ENCODE measurements at regions not wholly inside any gene's neighbourhood (a gene's known extent, or its start where the extent isn't known, plus 50 kb on each side); places are given as distances from the start of the nearest gene placed in this dataset.

- Histone ChIP-seq H3K4me1 (ENCODE audit: low read length) (no peaks in the 10 kb centered on the region), H2AFZ (ENCODE audit: low read depth, low read length) (no peak overlapping the region), H3K79me2 (ENCODE audit: low read length) (no peaks in the 10 kb centered on the region), H3K27ac (ENCODE audit: low read length) (no peak overlapping the region), H3K9me3 (ENCODE audit: insufficient read depth, low read length) (no peaks in the 10 kb centered on the region), H3K9ac (ENCODE audit: low read length) (no peak overlapping the region), H3K27me3 (ENCODE audit: low read depth, low read length) (peaks cover 21% of the 10 kb centered on the region; the same call in 1 of the 2 replicates), H3K36me3 (replicated peaks; ENCODE audit: low read depth, low read length) (no peaks in the 10 kb centered on the region), H4K20me1 (ENCODE audit: insufficient read depth, low read length) (no peaks in the 10 kb centered on the region), H3K4me2 (ENCODE audit: low read length) (no peak overlapping the region), H3K4me3 (ENCODE audit: low read length) (no peak overlapping the region)
- TF ChIP-seq, protein P1, sequence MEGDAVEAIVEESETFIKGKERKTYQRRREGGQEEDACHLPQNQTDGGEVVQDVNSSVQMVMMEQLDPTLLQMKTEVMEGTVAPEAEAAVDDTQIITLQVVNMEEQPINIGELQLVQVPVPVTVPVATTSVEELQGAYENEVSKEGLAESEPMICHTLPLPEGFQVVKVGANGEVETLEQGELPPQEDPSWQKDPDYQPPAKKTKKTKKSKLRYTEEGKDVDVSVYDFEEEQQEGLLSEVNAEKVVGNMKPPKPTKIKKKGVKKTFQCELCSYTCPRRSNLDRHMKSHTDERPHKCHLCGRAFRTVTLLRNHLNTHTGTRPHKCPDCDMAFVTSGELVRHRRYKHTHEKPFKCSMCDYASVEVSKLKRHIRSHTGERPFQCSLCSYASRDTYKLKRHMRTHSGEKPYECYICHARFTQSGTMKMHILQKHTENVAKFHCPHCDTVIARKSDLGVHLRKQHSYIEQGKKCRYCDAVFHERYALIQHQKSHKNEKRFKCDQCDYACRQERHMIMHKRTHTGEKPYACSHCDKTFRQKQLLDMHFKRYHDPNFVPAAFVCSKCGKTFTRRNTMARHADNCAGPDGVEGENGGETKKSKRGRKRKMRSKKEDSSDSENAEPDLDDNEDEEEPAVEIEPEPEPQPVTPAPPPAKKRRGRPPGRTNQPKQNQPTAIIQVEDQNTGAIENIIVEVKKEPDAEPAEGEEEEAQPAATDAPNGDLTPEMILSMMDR (IDR thresholded peaks at IDR 0.05; ENCODE audit: low read depth, low read length) = no peak
- no peak for TF ChIP-seq EZH2phosphoT487 (IDR thresholded peaks at IDR 0.05; ENCODE audit: low read depth)
Observed at GRCh38 chr7:131737746-131738465, 181.5 kb upstream of the PODXL start.

DNA sequence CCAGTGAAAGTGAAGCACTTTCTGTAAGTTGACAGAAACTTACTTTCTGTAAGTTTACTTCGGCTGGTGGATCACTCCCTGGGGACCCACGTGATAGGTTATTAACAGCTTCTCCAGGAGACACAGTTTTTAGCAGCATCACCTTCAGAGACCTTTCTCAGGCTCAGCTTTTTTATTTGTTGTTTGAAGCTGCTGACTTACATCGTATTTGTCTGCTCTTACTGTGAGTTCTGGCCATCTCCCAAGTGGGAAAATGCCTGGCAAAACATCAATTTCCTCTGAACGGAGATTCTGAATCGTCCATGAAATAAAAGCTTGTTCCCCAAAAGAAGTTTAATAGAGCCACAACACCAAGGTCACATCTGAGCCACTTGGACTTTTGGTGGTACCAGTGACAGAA is 178.7 kb upstream of the PODXL start:
- H3K27ac ChIP-seq (ENCODE audit: low read length) = no peak overlapping the region
- no peaks in the 10 kb centered on the region for H3K36me3 ChIP-seq (replicated peaks; ENCODE audit: low read depth, low read length)
- no peak overlapping the region for H3K9ac ChIP-seq (ENCODE audit: low read length)
- H4K20me1 ChIP-seq (ENCODE audit: insufficient read depth, low read length) = no peaks in the 10 kb centered on the region
- no peak overlapping the region for H2AFZ ChIP-seq (ENCODE audit: low read depth, low read length)
- no peak for TF ChIP-seq EZH2phosphoT487 (IDR thresholded peaks at IDR 0.05; ENCODE audit: low read depth)
- TF ChIP-seq, protein P1 (IDR thresholded peaks at IDR 0.05; ENCODE audit: low read depth, low read length) = no peak
- H3K4me1 ChIP-seq (ENCODE audit: low read length) = no peaks in the 10 kb centered on the region
- H3K4me3 ChIP-seq (ENCODE audit: low read length) = no peak overlapping the region
- H3K27me3 ChIP-seq (ENCODE audit: low read depth, low read length) = peaks cover 15% of the 10 kb centered on the region; the same call in 1 of the 2 replicates
- H3K79me2 ChIP-seq (ENCODE audit: low read length) = no peaks in the 10 kb centered on the region
- H3K4me2 ChIP-seq (ENCODE audit: low read length) = no peak overlapping the region
- H3K9me3 ChIP-seq (ENCODE audit: insufficient read depth, low read length) = no peaks in the 10 kb centered on the region

DNA sequence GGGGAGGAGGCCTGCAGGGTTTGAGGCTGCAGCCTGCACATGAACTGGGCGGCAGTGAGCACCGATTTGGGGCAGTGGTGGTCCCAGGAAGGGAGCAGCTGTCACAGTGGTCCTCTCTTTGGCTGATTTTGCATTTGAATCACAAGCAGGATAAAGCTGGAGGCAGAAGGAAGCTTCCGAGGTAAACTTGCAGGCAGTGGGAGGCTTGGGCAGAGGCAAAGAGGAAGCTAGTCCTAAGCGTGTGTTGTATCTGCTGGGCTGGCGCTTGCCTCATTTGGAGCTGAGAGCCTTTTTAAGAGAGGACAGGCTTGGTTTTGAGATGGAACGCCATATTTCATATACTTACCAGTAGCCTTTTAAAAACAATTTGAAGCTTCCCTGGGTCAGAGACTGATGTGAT is 177.2 kb upstream of the PODXL start:
- no peaks in the 10 kb centered on the region for H3K79me2 ChIP-seq (ENCODE audit: low read length)
- H2AFZ ChIP-seq (ENCODE audit: low read depth, low read length) = no peak overlapping the region
- peaks cover 15% of the 10 kb centered on the region; the same call in 1 of the 2 replicates for H3K27me3 ChIP-seq (ENCODE audit: low read depth, low read length)
- no peak overlapping the region for H3K4me3 ChIP-seq (ENCODE audit: low read length)
- no peak for TF ChIP-seq EZH2phosphoT487 (IDR thresholded peaks at IDR 0.05; ENCODE audit: low read depth)
- TF ChIP-seq, protein P1 (IDR thresholded peaks at IDR 0.05; ENCODE audit: low read depth, low read length) = no peak
- no peaks in the 10 kb centered on the region for H3K36me3 ChIP-seq (replicated peaks; ENCODE audit: low read depth, low read length)
- H3K9ac ChIP-seq (ENCODE audit: low read length) = no peak overlapping the region
- no peaks in the 10 kb centered on the region for H3K4me1 ChIP-seq (ENCODE audit: low read length)
- no peaks in the 10 kb centered on the region for H4K20me1 ChIP-seq (ENCODE audit: insufficient read depth, low read length)
- no peak overlapping the region for H3K4me2 ChIP-seq (ENCODE audit: low read length)
- no peak overlapping the region for H3K27ac ChIP-seq (ENCODE audit: low read length)
- H3K9me3 ChIP-seq (ENCODE audit: insufficient read depth, low read length) = no peaks in the 10 kb centered on the region

- no peak overlapping the region for H3K9ac ChIP-seq (ENCODE audit: low read length)
- no peaks in the 10 kb centered on the region for H3K36me3 ChIP-seq (replicated peaks; ENCODE audit: low read depth, low read length)
- no peak overlapping the region for H3K4me3 ChIP-seq (ENCODE audit: low read length)
- no peak overlapping the region for H3K27ac ChIP-seq (ENCODE audit: low read length)
- TF ChIP-seq EZH2phosphoT487 (IDR thresholded peaks at IDR 0.05; ENCODE audit: low read depth) = no peak
- TF ChIP-seq, protein P1 (IDR thresholded peaks at IDR 0.05; ENCODE audit: low read depth, low read length) = no peak
- H2AFZ ChIP-seq (ENCODE audit: low read depth, low read length) = no peak overlapping the region
- peaks cover 26% of the 10 kb centered on the region for H3K27me3 ChIP-seq (ENCODE audit: low read depth, low read length)
- no peaks in the 10 kb centered on the region for H3K79me2 ChIP-seq (ENCODE audit: low read length)
- H3K9me3 ChIP-seq (ENCODE audit: insufficient read depth, low read length) = no peaks in the 10 kb centered on the region
- no peaks in the 10 kb centered on the region for H4K20me1 ChIP-seq (ENCODE audit: insufficient read depth, low read length)
- H3K4me1 ChIP-seq (ENCODE audit: low read length) = no peaks in the 10 kb centered on the region
- no peak overlapping the region for H3K4me2 ChIP-seq (ENCODE audit: low read length)
Observed at GRCh38 chr7:131727189-131727588, 170.8 kb upstream of the PODXL start.

All from OCI-LY3 (cell line).